HG02588 (cell line): ENCODE measurements at regions not wholly inside any gene's neighbourhood (a gene's known extent, or its start where the extent isn't known, plus 50 kb on each side); places are given as distances from the start of the nearest gene placed in this dataset.

Experiments used
- ATAC-seq: cut with Tn5 transposase; IDR thresholded peaks from one replicate; pipeline ENCODE4 v1.9.1; 2021; ENCODE audit warnings: mild to moderate bottlenecking, moderate library complexity; ENCODE audit not compliant: unreplicated experiment

- no peak for ATAC-seq
These were observed 681.3 kb downstream of the TNS3 start for GRCh38 chr7:46900312-46901263.

- no peak for ATAC-seq
These were observed 684.5 kb downstream of the TNS3 start for GRCh38 chr7:46897381-46897780.

- ATAC-seq = no peak
These were observed 695.1 kb downstream of the TNS3 start for GRCh38 chr7:46886669-46887374.

GRCh38 chr7:46885167-46885566 lies 696.7 kb downstream of the TNS3 start:
- no peak for ATAC-seq

- no peak for ATAC-seq
These were observed 700.3 kb downstream of the TNS3 start for GRCh38 chr7:46881507-46882127.

GRCh38 chr7:46880508-46881196 lies 701.3 kb downstream of the TNS3 start:
- no peak for ATAC-seq

- ATAC-seq = no peak
These were observed 702.1 kb downstream of the TNS3 start for GRCh38 chr7:46879783-46880182.

- no peak for ATAC-seq
These were observed 710.4 kb downstream of the TNS3 start for GRCh38 chr7:46871516-46871915.

- no peak for ATAC-seq
These were observed 717.2 kb downstream of the TNS3 start for GRCh38 chr7:46864716-46865115.

GRCh38 chr7:46859963-46860475 lies 721.9 kb downstream of the TNS3 start:
- ATAC-seq = no peak

- ATAC-seq = no peak
These were observed 726.1 kb downstream of the TNS3 start for GRCh38 chr7:46855851-46856250.

- no peak for ATAC-seq
These were observed 726.9 kb downstream of the TNS3 start for GRCh38 chr7:46854958-46855473.

- no peak for ATAC-seq
These were observed 728.5 kb downstream of the TNS3 start for GRCh38 chr7:46853451-46853850.

- no peak for ATAC-seq
These were observed 729.1 kb downstream of the TNS3 start for GRCh38 chr7:46852795-46853194.

- ATAC-seq = no peak
These were observed 731.2 kb downstream of the TNS3 start for GRCh38 chr7:46850563-46851330.

- ATAC-seq = no peak
These were observed 733.0 kb downstream of the TNS3 start for GRCh38 chr7:46848944-46849343.

GRCh38 chr7:46848311-46848710 lies 733.6 kb downstream of the TNS3 start:
- ATAC-seq = no peak

- no peak for ATAC-seq
These were observed 734.8 kb downstream of the TNS3 start for GRCh38 chr7:46847126-46847525.

- ATAC-seq = no peak
These were observed 737.4 kb downstream of the TNS3 start for GRCh38 chr7:46844486-46844885.

GRCh38 chr7:46841248-46841647 lies 740.7 kb downstream of the TNS3 start:
- ATAC-seq = no peak
